Neural cell (in vitro differentiated cells): ENCODE measurements at regions not wholly inside any gene's neighbourhood (a gene's known extent, or its start where the extent isn't known, plus 50 kb on each side); places are given as distances from the start of the nearest gene placed in this dataset.

Source experiments
- H2AFZ ChIP-seq: fragments of 200-600, 300-800 bp; sonication (generic), shearing (Covaris generic); 2 replicates; pipeline ENCODE4 v1.6.0; 2014; ENCODE audit warnings: low read depth, mild to moderate bottlenecking, antibody characterized with exemption, low read length, moderate library complexity
- H3F3A ChIP-seq: fragments of 200-600 bp; shearing (Covaris generic); 2 replicates; pipeline ENCODE4 v1.6.1; 2016; ENCODE audit warnings: mild to moderate bottlenecking, moderate library complexity, mixed read lengths, antibody characterized with exemption, low read length; ENCODE audit not compliant: insufficient read depth, poor library complexity, severe bottlenecking
- H3K27ac ChIP-seq: fragments of 200-600, 300-800 bp; sonication (generic), shearing (Covaris generic); 2 replicates; pipeline ENCODE4 v1.5.1; 2014; ENCODE audit warnings: mild to moderate bottlenecking, low read length, moderate library complexity
- H3K27me3 ChIP-seq: fragments of 300-800, 200-600 bp; sonication (generic), shearing (Covaris generic); 2 replicates; pipeline ENCODE4 v1.6.0; 2014; ENCODE audit warnings: mild to moderate bottlenecking, low read depth, low read length, moderate library complexity; ENCODE audit not compliant: insufficient read depth
- H3K36me3 ChIP-seq: fragments of 300-800, 200-600 bp; sonication (generic), shearing (Covaris generic); 2 replicates; pipeline ENCODE4 v1.5.1; 2014; ENCODE audit warnings: mild to moderate bottlenecking, antibody characterized with exemption, low read length, moderate library complexity; ENCODE audit not compliant: insufficient read depth
- H3K4me2 ChIP-seq: fragments of 300-800, 200-600 bp; sonication (generic), shearing (Covaris generic); 2 replicates; pipeline ENCODE4 v1.6.0; 2014; ENCODE audit warnings: mild to moderate bottlenecking, low read length
- H3K4me3 ChIP-seq: fragments of 300-800, 200-600 bp; sonication (generic), shearing (Covaris generic); 2 replicates; pipeline ENCODE4 v1.5.1; 2014; ENCODE audit warnings: mild to moderate bottlenecking, low read length, moderate library complexity
- H3K79me2 ChIP-seq: fragments of 200-600 bp; shearing (Covaris generic); replicated peaks from 2 replicates; pipeline ENCODE4 v1.6.0; 2014; ENCODE audit warnings: mild to moderate bottlenecking, low read length, moderate library complexity; ENCODE audit not compliant: insufficient read depth
- H3K9ac ChIP-seq: fragments of 300-800, 200-600 bp; sonication (generic), shearing (Covaris generic); 2 replicates; pipeline ENCODE4 v1.6.1; 2016; ENCODE audit warnings: mild to moderate bottlenecking, low read length, mixed read lengths
- H3K9me2 ChIP-seq: fragments of 200-600 bp; shearing (Covaris generic); 2 replicates; pipeline ENCODE4 v1.6.1; 2016; ENCODE audit warnings: mild to moderate bottlenecking, low read length, mixed read lengths; ENCODE audit not compliant: insufficient read depth
- H3K9me3 ChIP-seq: fragments of 200-600, 300-800 bp; sonication (generic), shearing (Covaris generic); 2 replicates; pipeline ENCODE4 v1.6.1; 2016; ENCODE audit warnings: mild to moderate bottlenecking, mixed run types, low read length, moderate library complexity, mixed read lengths
- H4K20me1 ChIP-seq: fragments of 200-600 bp; shearing (Covaris generic); 2 replicates; pipeline ENCODE4 v1.6.1; 2016; ENCODE audit warnings: mild to moderate bottlenecking, mixed run types; ENCODE audit not compliant: insufficient read depth
- CTCF ChIP-seq: fragments of 450-650 bp; IDR thresholded peaks from 2 replicates; pipeline ENCODE4 v1.5.1; 2014; ENCODE audit warnings: antibody characterized with exemption, mild to moderate bottlenecking, moderate library complexity; ENCODE audit not compliant: poor library complexity, severe bottlenecking
- EP300 ChIP-seq: fragments of 450-650 bp; conservative IDR thresholded peaks from 2 replicates; pipeline ENCODE4 v1.6.1; 2014; ENCODE audit warnings: antibody characterized with exemption, mild to moderate bottlenecking, moderate library complexity; ENCODE audit not compliant: poor library complexity, severe bottlenecking
- EZH2 ChIP-seq: fragments of 200-600, 300-800 bp; shearing (Covaris generic), sonication (generic); IDR thresholded peaks from 2 replicates; pipeline ENCODE4 v1.6.1; 2014; ENCODE audit warnings: antibody characterized with exemption, low read length, borderline replicate concordance, mild to moderate bottlenecking; ENCODE audit not compliant: insufficient read depth, poor library complexity, severe bottlenecking
- MXI1 ChIP-seq: fragments of 450-650 bp; conservative IDR thresholded peaks from 2 replicates; pipeline ENCODE4 v1.6.1; 2014; ENCODE audit warnings: antibody characterized with exemption, mild to moderate bottlenecking; ENCODE audit not compliant: poor library complexity, severe bottlenecking
- POLR2AphosphoS5 ChIP-seq: IDR thresholded peaks from 2 replicates; pipeline ENCODE4 v1.6.1; 2012
- RAD21 ChIP-seq: fragments of 450-650 bp; conservative IDR thresholded peaks from 2 replicates; pipeline ENCODE4 v1.6.1; 2014; ENCODE audit warnings: antibody characterized with exemption, mild to moderate bottlenecking, moderate library complexity
- REST ChIP-seq: IDR thresholded peaks from 2 replicates; pipeline ENCODE4 v1.6.1; 2012; ENCODE audit warnings: borderline replicate concordance
- SMC3 ChIP-seq: fragments of 450-650 bp; conservative IDR thresholded peaks from 2 replicates; pipeline ENCODE4 v1.6.1; 2014; ENCODE audit warnings: antibody characterized with exemption, mild to moderate bottlenecking, moderate library complexity; ENCODE audit not compliant: poor library complexity
- TAF1 ChIP-seq: IDR thresholded peaks from 2 replicates; pipeline ENCODE4 v1.6.1; 2012; ENCODE audit warnings: low read depth

- Histone ChIP-seq H3F3A (no peaks in the 10 kb centered on the region), H3K4me3 (no peak overlapping the region), H4K20me1 (no peaks in the 10 kb centered on the region), H3K9ac (no peak overlapping the region), H3K27ac (no peak overlapping the region), H3K9me3 (no peaks in the 10 kb centered on the region), H3K27me3 (no peaks in the 10 kb centered on the region), H3K79me2 (no peaks in the 10 kb centered on the region), H3K9me2 (no peaks in the 10 kb centered on the region), H3K36me3 (no peaks in the 10 kb centered on the region), H2AFZ (no peak overlapping the region), H3K4me2 (no peak overlapping the region)
- TF ChIP-seq EP300: no peak
- no peak for TF ChIP-seq EZH2
- TF ChIP-seq REST: no peak
- TF ChIP-seq CTCF: no peak
- no peak for TF ChIP-seq SMC3
- TF ChIP-seq POLR2AphosphoS5: no peak
- no peak for TF ChIP-seq MXI1
- TF ChIP-seq TAF1: no peak
- TF ChIP-seq RAD21: no peak
Measured at GRCh38 chr10:124282326-124282725, 136.4 kb downstream of the OAT start.

GRCh38 chr10:124281666-124282065 is 137.1 kb downstream of the OAT start:
- no peaks in the 10 kb centered on the region for H3K36me3 ChIP-seq
- no peaks in the 10 kb centered on the region for H3K9me3 ChIP-seq
- no peak for TF ChIP-seq MXI1
- TF ChIP-seq EP300: no peak
- TF ChIP-seq EZH2: no peak
- no peak for TF ChIP-seq REST
- no peak for TF ChIP-seq POLR2AphosphoS5
- TF ChIP-seq TAF1: no peak
- TF ChIP-seq CTCF: no peak
- TF ChIP-seq SMC3: no peak
- TF ChIP-seq RAD21: no peak
- no peak overlapping the region for H3K27ac ChIP-seq
- no peak overlapping the region for H3K4me2 ChIP-seq
- H3K9me2 ChIP-seq: no peaks in the 10 kb centered on the region
- H3K4me3 ChIP-seq: no peak overlapping the region
- H3K27me3 ChIP-seq: no peaks in the 10 kb centered on the region
- no peak overlapping the region for H3K9ac ChIP-seq
- no peaks in the 10 kb centered on the region for H3F3A ChIP-seq
- no peaks in the 10 kb centered on the region for H3K79me2 ChIP-seq
- no peak overlapping the region for H2AFZ ChIP-seq
- H4K20me1 ChIP-seq: no peaks in the 10 kb centered on the region
